ENCODE measurements at regions not wholly inside any gene's neighbourhood (a gene's known extent, or its start where the extent isn't known, plus 50 kb on each side); places are given as distances from the start of the nearest gene placed in this dataset.
"Not testable (repeated sequence)": the region's sequence is repeated elsewhere in the genome, so short reads cannot be mapped to it uniquely, and the experiment has no call there.

- no peaks in the 10 kb centered on the region for H3F3A ChIP-seq (ENCODE audit: control insufficient read depth, insufficient read depth)
- H3K9me3 ChIP-seq (ENCODE audit: control insufficient read depth, insufficient read depth, low read length): no peaks in the 10 kb centered on the region
- no peaks in the 10 kb centered on the region for H3K9me2 ChIP-seq (replicated peaks; ENCODE audit: control insufficient read depth, low read length)
- no peaks in the 10 kb centered on the region for H3K4me1 ChIP-seq (ENCODE audit: control insufficient read depth, low read length)
- H3K4me3 ChIP-seq (ENCODE audit: low read length): no peak overlapping the region
- no peaks in the 10 kb centered on the region for H4K20me1 ChIP-seq (ENCODE audit: control insufficient read depth, insufficient read depth, low read depth, low read length)
- H3K36me3 ChIP-seq (ENCODE audit: control insufficient read depth, low read length): no peaks in the 10 kb centered on the region
- no peaks in the 10 kb centered on the region for H3K27me3 ChIP-seq (ENCODE audit: control insufficient read depth, low read length)
- H3K27ac ChIP-seq (ENCODE audit: low read depth, low read length): no peak overlapping the region
- TF ChIP-seq EZH2phosphoT487 (IDR thresholded peaks at IDR 0.05; ENCODE audit: borderline replicate concordance, low read length) (no peak), CTCF (IDR thresholded peaks at IDR 0.05; ENCODE audit: low read depth, low read length, poor library complexity, severe bottlenecking) (no peak)
- H3K4me2 ChIP-seq (ENCODE audit: low read length): no peak overlapping the region
- H3K79me2 ChIP-seq (ENCODE audit: control insufficient read depth, low read length): no peaks in the 10 kb centered on the region
Observed at GRCh38 chr21:28018213-28018612, 974.5 kb downstream of the LTN1 start.

- Histone ChIP-seq H3K4me2 (ENCODE audit: low read length) (no peak overlapping the region), H3K9me3 (ENCODE audit: control insufficient read depth, insufficient read depth, low read length) (no peaks in the 10 kb centered on the region), H4K20me1 (ENCODE audit: control insufficient read depth, insufficient read depth, low read depth, low read length) (no peaks in the 10 kb centered on the region), H3K9me2 (replicated peaks; ENCODE audit: control insufficient read depth, low read length) (no peaks in the 10 kb centered on the region), H3K4me3 (ENCODE audit: low read length) (no peak overlapping the region), H3K27ac (ENCODE audit: low read depth, low read length) (no peak overlapping the region), H3K79me2 (ENCODE audit: control insufficient read depth, low read length) (no peaks in the 10 kb centered on the region), H3K36me3 (ENCODE audit: control insufficient read depth, low read length) (no peaks in the 10 kb centered on the region), H3F3A (ENCODE audit: control insufficient read depth, insufficient read depth) (no peaks in the 10 kb centered on the region), H3K4me1 (ENCODE audit: control insufficient read depth, low read length) (no peaks in the 10 kb centered on the region), H3K27me3 (ENCODE audit: control insufficient read depth, low read length) (no peaks in the 10 kb centered on the region)
- TF ChIP-seq CTCF (IDR thresholded peaks at IDR 0.05; ENCODE audit: low read depth, low read length, poor library complexity, severe bottlenecking): no peak
- no peak for TF ChIP-seq EZH2phosphoT487 (IDR thresholded peaks at IDR 0.05; ENCODE audit: borderline replicate concordance, low read length)
Observed at GRCh38 chr21:28016571-28016970, 976.1 kb downstream of the LTN1 start.

GRCh38 chr21:28013123-28013522 is 979.6 kb downstream of the LTN1 start:
- H3K36me3 ChIP-seq (ENCODE audit: control insufficient read depth, low read length); H3K27me3 ChIP-seq (ENCODE audit: control insufficient read depth, low read length); H3K27ac ChIP-seq (ENCODE audit: low read depth, low read length); H3F3A ChIP-seq (ENCODE audit: control insufficient read depth, insufficient read depth); H3K79me2 ChIP-seq (ENCODE audit: control insufficient read depth, low read length); H4K20me1 ChIP-seq (ENCODE audit: control insufficient read depth, insufficient read depth, low read depth, low read length); H3K4me1 ChIP-seq (ENCODE audit: control insufficient read depth, low read length); H3K9me3 ChIP-seq (ENCODE audit: control insufficient read depth, insufficient read depth, low read length); H3K4me3 ChIP-seq (ENCODE audit: low read length); H3K9me2 ChIP-seq (replicated peaks; ENCODE audit: control insufficient read depth, low read length); H3K4me2 ChIP-seq (ENCODE audit: low read length): not testable (repeated sequence)

- H3K27me3 ChIP-seq (ENCODE audit: control insufficient read depth, low read length); H3K9me2 ChIP-seq (replicated peaks; ENCODE audit: control insufficient read depth, low read length); H3F3A ChIP-seq (ENCODE audit: control insufficient read depth, insufficient read depth); H3K9me3 ChIP-seq (ENCODE audit: control insufficient read depth, insufficient read depth, low read length); H3K4me1 ChIP-seq (ENCODE audit: control insufficient read depth, low read length); H3K27ac ChIP-seq (ENCODE audit: low read depth, low read length); H4K20me1 ChIP-seq (ENCODE audit: control insufficient read depth, insufficient read depth, low read depth, low read length); H3K36me3 ChIP-seq (ENCODE audit: control insufficient read depth, low read length); H3K4me2 ChIP-seq (ENCODE audit: low read length); H3K4me3 ChIP-seq (ENCODE audit: low read length); H3K79me2 ChIP-seq (ENCODE audit: control insufficient read depth, low read length): not testable (repeated sequence)
Observed at GRCh38 chr21:28011970-28012369, 980.7 kb downstream of the LTN1 start.

GRCh38 chr21:28008245-28008644 is 984.4 kb downstream of the LTN1 start:
- H3F3A ChIP-seq (ENCODE audit: control insufficient read depth, insufficient read depth); H3K79me2 ChIP-seq (ENCODE audit: control insufficient read depth, low read length); H4K20me1 ChIP-seq (ENCODE audit: control insufficient read depth, insufficient read depth, low read depth, low read length); H3K9me3 ChIP-seq (ENCODE audit: control insufficient read depth, insufficient read depth, low read length); H3K4me1 ChIP-seq (ENCODE audit: control insufficient read depth, low read length); H3K9me2 ChIP-seq (replicated peaks; ENCODE audit: control insufficient read depth, low read length); H3K27me3 ChIP-seq (ENCODE audit: control insufficient read depth, low read length); H3K36me3 ChIP-seq (ENCODE audit: control insufficient read depth, low read length); H3K27ac ChIP-seq (ENCODE audit: low read depth, low read length); H3K4me3 ChIP-seq (ENCODE audit: low read length); H3K4me2 ChIP-seq (ENCODE audit: low read length): not testable (repeated sequence)

GRCh38 chr21:28003627-28004026 is 989.0 kb downstream of the LTN1 start:
- not testable (repeated sequence) for H3K36me3 ChIP-seq (ENCODE audit: control insufficient read depth, low read length); H3K27me3 ChIP-seq (ENCODE audit: control insufficient read depth, low read length); H3K4me3 ChIP-seq (ENCODE audit: low read length); H3K79me2 ChIP-seq (ENCODE audit: control insufficient read depth, low read length); H3K4me2 ChIP-seq (ENCODE audit: low read length); H3K4me1 ChIP-seq (ENCODE audit: control insufficient read depth, low read length); H3K9me3 ChIP-seq (ENCODE audit: control insufficient read depth, insufficient read depth, low read length); H3K27ac ChIP-seq (ENCODE audit: low read depth, low read length); H3K9me2 ChIP-seq (replicated peaks; ENCODE audit: control insufficient read depth, low read length); H3F3A ChIP-seq (ENCODE audit: control insufficient read depth, insufficient read depth); H4K20me1 ChIP-seq (ENCODE audit: control insufficient read depth, insufficient read depth, low read depth, low read length)

- not testable (repeated sequence) for H3K4me2 ChIP-seq (ENCODE audit: low read length); H3K9me2 ChIP-seq (replicated peaks; ENCODE audit: control insufficient read depth, low read length); H3K9me3 ChIP-seq (ENCODE audit: control insufficient read depth, insufficient read depth, low read length); H3K27me3 ChIP-seq (ENCODE audit: control insufficient read depth, low read length); H4K20me1 ChIP-seq (ENCODE audit: control insufficient read depth, insufficient read depth, low read depth, low read length); H3F3A ChIP-seq (ENCODE audit: control insufficient read depth, insufficient read depth); H3K36me3 ChIP-seq (ENCODE audit: control insufficient read depth, low read length); H3K79me2 ChIP-seq (ENCODE audit: control insufficient read depth, low read length); H3K4me3 ChIP-seq (ENCODE audit: low read length); H3K4me1 ChIP-seq (ENCODE audit: control insufficient read depth, low read length); H3K27ac ChIP-seq (ENCODE audit: low read depth, low read length)
Observed at GRCh38 chr21:27996906-27997305, 995.8 kb downstream of the LTN1 start.
